ENCODE measurements at regions not wholly inside any gene's neighbourhood (a gene's known extent, or its start where the extent isn't known, plus 50 kb on each side); places are given as distances from the start of the nearest gene placed in this dataset.
"Not testable (repeated sequence)": the region's sequence is repeated elsewhere in the genome, so short reads cannot be mapped to it uniquely, and the experiment has no call there.

- H3K27me3 Mint-ChIP-seq, H3K4me3 Mint-ChIP-seq, H3K27ac Mint-ChIP-seq, H3K36me3 Mint-ChIP-seq, H3K9me3 Mint-ChIP-seq, DNase-seq, H3K4me1 Mint-ChIP-seq: not testable (repeated sequence)
- peak in 1 of 2 donors; percentile 66 for ATAC-seq (replicated peaks)
These were observed 198.3 kb downstream of the TP53TG3F start for GRCh38 chr16:33657717-33658116.

- not testable (repeated sequence) for H3K4me3 Mint-ChIP-seq; H3K4me1 Mint-ChIP-seq; H3K27ac Mint-ChIP-seq; H3K36me3 Mint-ChIP-seq; H3K27me3 Mint-ChIP-seq; ATAC-seq (replicated peaks); DNase-seq; H3K9me3 Mint-ChIP-seq
These were observed 221.4 kb downstream of the TP53TG3F start for GRCh38 chr16:33680791-33681190.

- not testable (repeated sequence) for H3K27me3 Mint-ChIP-seq; H3K4me3 Mint-ChIP-seq; ATAC-seq (replicated peaks); DNase-seq; H3K36me3 Mint-ChIP-seq; H3K27ac Mint-ChIP-seq; H3K9me3 Mint-ChIP-seq; H3K4me1 Mint-ChIP-seq
These were observed 240.9 kb downstream of the TP53TG3F start for GRCh38 chr16:33700320-33700719.

- H3K27me3 Mint-ChIP-seq; H3K4me3 Mint-ChIP-seq; H3K4me1 Mint-ChIP-seq; H3K36me3 Mint-ChIP-seq; H3K27ac Mint-ChIP-seq; DNase-seq; H3K9me3 Mint-ChIP-seq; ATAC-seq (replicated peaks): not testable (repeated sequence)
These were observed 247.6 kb downstream of the TP53TG3F start for GRCh38 chr16:33706845-33707590.

GRCh38 chr16:33707591-33707934, 248.2 kb downstream of the TP53TG3F start:
- not testable (repeated sequence) for DNase-seq; ATAC-seq (replicated peaks); H3K36me3 Mint-ChIP-seq; H3K4me1 Mint-ChIP-seq; H3K27ac Mint-ChIP-seq; H3K9me3 Mint-ChIP-seq; H3K4me3 Mint-ChIP-seq; H3K27me3 Mint-ChIP-seq

GRCh38 chr16:33709856-33710695, 250.7 kb downstream of the TP53TG3F start:
- H3K4me3 Mint-ChIP-seq; H3K4me1 Mint-ChIP-seq; DNase-seq; H3K9me3 Mint-ChIP-seq; H3K27me3 Mint-ChIP-seq; H3K27ac Mint-ChIP-seq; ATAC-seq (replicated peaks); H3K36me3 Mint-ChIP-seq: not testable (repeated sequence)

- not testable (repeated sequence) for H3K36me3 Mint-ChIP-seq; H3K27me3 Mint-ChIP-seq; H3K4me3 Mint-ChIP-seq; ATAC-seq (replicated peaks); H3K27ac Mint-ChIP-seq; DNase-seq; H3K9me3 Mint-ChIP-seq; H3K4me1 Mint-ChIP-seq
These were observed 251.3 kb downstream of the TP53TG3F start for GRCh38 chr16:33710696-33711087.

- not testable (repeated sequence) for H3K27me3 Mint-ChIP-seq, H3K4me1 Mint-ChIP-seq, DNase-seq
These were observed 252.2 kb downstream of the TP53TG3F start for GRCh38 chr16:33711616-33712015.

GRCh38 chr16:33712308-33712707, 252.9 kb downstream of the TP53TG3F start:
- not testable (repeated sequence) for ATAC-seq (replicated peaks); H3K9me3 Mint-ChIP-seq; DNase-seq; H3K36me3 Mint-ChIP-seq; H3K4me3 Mint-ChIP-seq; H3K27me3 Mint-ChIP-seq; H3K27ac Mint-ChIP-seq; H3K4me1 Mint-ChIP-seq

More at GRCh38 chr16:33711616-33712015, 252.2 kb downstream of the TP53TG3F start:
- H3K36me3 Mint-ChIP-seq; H3K9me3 Mint-ChIP-seq; ATAC-seq (replicated peaks); H3K27ac Mint-ChIP-seq; H3K4me3 Mint-ChIP-seq: not testable (repeated sequence)

GRCh38 chr16:33712851-33713709, 253.7 kb downstream of the TP53TG3F start:
- not testable (repeated sequence) for H3K27me3 Mint-ChIP-seq; ATAC-seq (replicated peaks); H3K27ac Mint-ChIP-seq; H3K36me3 Mint-ChIP-seq; H3K4me1 Mint-ChIP-seq; H3K9me3 Mint-ChIP-seq; DNase-seq; H3K4me3 Mint-ChIP-seq

GRCh38 chr16:33713710-33714538, 254.5 kb downstream of the TP53TG3F start:
- not testable (repeated sequence) for H3K27ac Mint-ChIP-seq; DNase-seq; H3K4me3 Mint-ChIP-seq; H3K4me1 Mint-ChIP-seq; H3K36me3 Mint-ChIP-seq; ATAC-seq (replicated peaks); H3K9me3 Mint-ChIP-seq; H3K27me3 Mint-ChIP-seq

- not testable (repeated sequence) for ATAC-seq (replicated peaks); H3K9me3 Mint-ChIP-seq; DNase-seq; H3K4me3 Mint-ChIP-seq; H3K27ac Mint-ChIP-seq; H3K36me3 Mint-ChIP-seq; H3K4me1 Mint-ChIP-seq; H3K27me3 Mint-ChIP-seq
These were observed 271.8 kb downstream of the TP53TG3F start for GRCh38 chr16:33731167-33731566.

GRCh38 chr16:33734650-33735049, 275.2 kb downstream of the TP53TG3F start:
- H3K9me3 Mint-ChIP-seq; ATAC-seq (replicated peaks); H3K27ac Mint-ChIP-seq; DNase-seq; H3K36me3 Mint-ChIP-seq; H3K27me3 Mint-ChIP-seq; H3K4me1 Mint-ChIP-seq; H3K4me3 Mint-ChIP-seq: not testable (repeated sequence)

Data from stimulated activated naive B cell treated with anti-CD40 and anti-IgM and Interleukin-4, amounts not matched to agents 10 μg/mL and 1 μg/mL and 100 μg/mL, for 72 hours (primary cell).